ENCODE measurements at regions not wholly inside any gene's neighbourhood (a gene's known extent, or its start where the extent isn't known, plus 50 kb on each side); places are given as distances from the start of the nearest gene placed in this dataset.

- DNase-seq (ENCODE audit: extremely low spot score): peak; percentile 43
- CTCF ChIA-PET: interaction anchor here (1.1 kb wide), 1 partner anchor 10 kb away, joined by 3 read pairs; no protein-coding TSS in a partner anchor
- no peak for TF ChIP-seq BHLHE40 (IDR thresholded peaks at IDR 0.05; ENCODE audit: borderline replicate concordance)
- POLR2A ChIA-PET: no interaction called here
Measured at GRCh38 chr12:63276537-63277365, 125.8 kb upstream of the AVPR1A start.

- POLR2A ChIA-PET: no interaction called here
- no peak for DNase-seq (ENCODE audit: extremely low spot score)
- CTCF ChIA-PET: no interaction called here
- no peak for TF ChIP-seq ELF4 (IDR thresholded peaks at IDR 0.05)
- TF ChIP-seq SUZ12 (IDR thresholded peaks at IDR 0.05): no peak
- TF ChIP-seq ZNF384 (IDR thresholded peaks at IDR 0.05): no peak
- no peak for TF ChIP-seq FOXK2 (IDR thresholded peaks at IDR 0.05)
- no peak for TF ChIP-seq L3MBTL2 (conservative IDR thresholded peaks at IDR 0.05)
- TF ChIP-seq FOXM1 (IDR thresholded peaks at IDR 0.05; ENCODE audit: borderline replicate concordance): no peak
- TF ChIP-seq BHLHE40 (IDR thresholded peaks at IDR 0.05; ENCODE audit: borderline replicate concordance): no peak
- no peak for TF ChIP-seq ARNT (IDR thresholded peaks at IDR 0.05)
- TF ChIP-seq CTBP1 (IDR thresholded peaks at IDR 0.05; ENCODE audit: borderline replicate concordance): no peak
- TF ChIP-seq NFRKB (IDR thresholded peaks at IDR 0.05): no peak
Measured at GRCh38 chr12:63266988-63267387, 116.0 kb upstream of the AVPR1A start.

- CTCF ChIA-PET: no interaction called here
- DNase-seq (ENCODE audit: extremely low spot score): no peak
- POLR2A ChIA-PET: no interaction called here
- TF ChIP-seq LEF1 (IDR thresholded peaks at IDR 0.05; ENCODE audit: borderline replicate concordance) (no peak), FOXK2 (IDR thresholded peaks at IDR 0.05) (no peak), NFRKB (IDR thresholded peaks at IDR 0.05) (no peak), CTBP1 (IDR thresholded peaks at IDR 0.05; ENCODE audit: borderline replicate concordance) (no peak), SUZ12 (IDR thresholded peaks at IDR 0.05) (no peak), L3MBTL2 (conservative IDR thresholded peaks at IDR 0.05) (no peak)
Measured at GRCh38 chr12:63264629-63265028, 113.6 kb upstream of the AVPR1A start.

- POLR2A ChIA-PET: no interaction called here
- no peak for TF ChIP-seq NFRKB (IDR thresholded peaks at IDR 0.05)
- DNase-seq (ENCODE audit: extremely low spot score): no peak
- CTCF ChIA-PET: no interaction called here
Measured at GRCh38 chr12:63250486-63250885, 99.5 kb upstream of the AVPR1A start.

- DNase-seq (ENCODE audit: extremely low spot score): no peak
- ChIA-PET CTCF (no interaction called here), POLR2A (no interaction called here)
- TF ChIP-seq ZNF384 (IDR thresholded peaks at IDR 0.05) (no peak), L3MBTL2 (conservative IDR thresholded peaks at IDR 0.05) (no peak), CTBP1 (IDR thresholded peaks at IDR 0.05; ENCODE audit: borderline replicate concordance) (no peak), FOXM1 (IDR thresholded peaks at IDR 0.05; ENCODE audit: borderline replicate concordance) (no peak), ARNT (IDR thresholded peaks at IDR 0.05) (no peak), LEF1 (IDR thresholded peaks at IDR 0.05; ENCODE audit: borderline replicate concordance) (no peak), SUZ12 (IDR thresholded peaks at IDR 0.05) (no peak), ELF4 (IDR thresholded peaks at IDR 0.05) (no peak)
Measured at GRCh38 chr12:63238892-63239291, 87.9 kb upstream of the AVPR1A start.

GRCh38 chr12:63232896-63233295 is 81.9 kb upstream of the AVPR1A start:
- DNase-seq (ENCODE audit: extremely low spot score): no peak
- ChIA-PET POLR2A (no interaction called here), CTCF (interaction anchor here (0.6 kb wide), 1 partner anchor 418 kb away, joined by 4 read pairs; no protein-coding TSS in a partner anchor)
- TF ChIP-seq PKNOX1 (IDR thresholded peaks at IDR 0.05) (no peak), TARDBP (IDR thresholded peaks at IDR 0.05) (no peak), BHLHE40 (IDR thresholded peaks at IDR 0.05; ENCODE audit: borderline replicate concordance) (no peak), FOXM1 (IDR thresholded peaks at IDR 0.05; ENCODE audit: borderline replicate concordance) (no peak), HDGF (IDR thresholded peaks at IDR 0.05; ENCODE audit: borderline replicate concordance) (no peak), CTBP1 (IDR thresholded peaks at IDR 0.05; ENCODE audit: borderline replicate concordance) (no peak), L3MBTL2 (conservative IDR thresholded peaks at IDR 0.05) (no peak), NFRKB (IDR thresholded peaks at IDR 0.05) (no peak), ARNT (IDR thresholded peaks at IDR 0.05) (no peak), LEF1 (IDR thresholded peaks at IDR 0.05; ENCODE audit: borderline replicate concordance) (no peak), FOXA1 (IDR thresholded peaks at IDR 0.05) (no peak), SP1 (IDR thresholded peaks at IDR 0.05) (no peak), ZNF384 (IDR thresholded peaks at IDR 0.05) (no peak), FOXK2 (IDR thresholded peaks at IDR 0.05) (no peak), SUZ12 (IDR thresholded peaks at IDR 0.05) (no peak), ELF4 (IDR thresholded peaks at IDR 0.05) (no peak)

GRCh38 chr12:63228853-63229252 is 77.9 kb upstream of the AVPR1A start:
- TF ChIP-seq FOXM1 (IDR thresholded peaks at IDR 0.05; ENCODE audit: borderline replicate concordance): no peak
- no peak for TF ChIP-seq NFRKB (IDR thresholded peaks at IDR 0.05)
- no peak for TF ChIP-seq ARNT (IDR thresholded peaks at IDR 0.05)
- no peak for TF ChIP-seq FOXA1 (IDR thresholded peaks at IDR 0.05)
- TF ChIP-seq TARDBP (IDR thresholded peaks at IDR 0.05): no peak
- no peak for TF ChIP-seq L3MBTL2 (conservative IDR thresholded peaks at IDR 0.05)
- TF ChIP-seq CTBP1 (IDR thresholded peaks at IDR 0.05; ENCODE audit: borderline replicate concordance): no peak
- TF ChIP-seq SP1 (IDR thresholded peaks at IDR 0.05): no peak
- no peak for TF ChIP-seq HDGF (IDR thresholded peaks at IDR 0.05; ENCODE audit: borderline replicate concordance)
- no peak for TF ChIP-seq FOXK2 (IDR thresholded peaks at IDR 0.05)
- no peak for TF ChIP-seq ELF4 (IDR thresholded peaks at IDR 0.05)
- no peak for TF ChIP-seq ZNF384 (IDR thresholded peaks at IDR 0.05)
- TF ChIP-seq PKNOX1 (IDR thresholded peaks at IDR 0.05): no peak
- no peak for TF ChIP-seq SUZ12 (IDR thresholded peaks at IDR 0.05)
- TF ChIP-seq LEF1 (IDR thresholded peaks at IDR 0.05; ENCODE audit: borderline replicate concordance): no peak
- TF ChIP-seq BHLHE40 (IDR thresholded peaks at IDR 0.05; ENCODE audit: borderline replicate concordance): no peak
- DNase-seq (ENCODE audit: extremely low spot score): no peak
- POLR2A ChIA-PET: no interaction called here
- CTCF ChIA-PET: no interaction called here
